Breast epithelium (tissue), 3 donors: ENCODE measurements at regions not wholly inside any gene's neighbourhood (a gene's known extent, or its start where the extent isn't known, plus 50 kb on each side); places are given as distances from the start of the nearest gene placed in this dataset.

Experiments
- CTCF ChIP-seq, 3 donors: fragments of 450-650 bp; IDR thresholded peaks; one replicate each; pipeline ENCODE4 v1.5.1; 2016 to 2017; ENCODE audit warnings: antibody characterized with exemption in 3 of 3, mild to moderate bottlenecking in 3 of 3, moderate library complexity in 3 of 3
- POLR2A ChIP-seq: fragments of 450-650 bp; IDR thresholded peaks from one replicate; pipeline ENCODE4 v1.6.1; 2016; ENCODE audit warnings: antibody characterized with exemption, mild to moderate bottlenecking, moderate library complexity
- POLR2AphosphoS5 ChIP-seq, 3 donors: sonication (generic); formaldehyde crosslinking; IDR thresholded peaks; one replicate each; pipeline ENCODE4 v1.6.1; 2017; ENCODE audit warnings: antibody characterized with exemption in 3 of 3

DNA sequence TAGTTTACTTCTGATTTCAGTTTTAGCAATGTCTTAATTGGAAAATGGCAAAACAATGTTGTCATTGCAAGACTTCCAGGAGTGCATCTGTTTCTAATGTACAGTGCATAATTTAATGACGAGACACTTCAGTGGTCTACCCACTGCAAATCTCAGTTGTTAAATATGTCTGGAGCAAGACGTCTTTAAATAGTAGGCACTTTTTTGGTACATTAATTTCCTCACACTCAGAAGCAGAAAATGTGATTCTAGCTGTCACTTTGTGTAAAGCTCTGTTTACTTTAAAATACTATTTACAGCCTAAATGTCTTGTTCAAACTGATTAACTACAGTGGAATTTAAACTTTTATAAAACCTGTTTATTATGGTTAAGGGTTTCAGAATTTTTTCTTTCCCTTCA, 815.5 kb downstream of the TLE1 start:
- TF ChIP-seq POLR2AphosphoS5 (IDR thresholded peaks at IDR 0.05): no peak
- TF ChIP-seq CTCF (IDR thresholded peaks at IDR 0.05): no peak
- TF ChIP-seq POLR2A: no peak
